Tibial artery (tissue), 4 donors: ENCODE measurements at regions not wholly inside any gene's neighbourhood (a gene's known extent, or its start where the extent isn't known, plus 50 kb on each side); places are given as distances from the start of the nearest gene placed in this dataset.

ENCODE experiments used
- DNase-seq, 2 donors: peaks; one replicate each; pipeline ENCODE4 v3.0.0-alpha.2; 2019
- H3K27ac ChIP-seq, 2 donors: fragments of 200-600 bp; sonication (generic) in 1 of 2; 1 replicate in 1 of 2; 2 replicates in 1 of 2; pipeline ENCODE4 v1.5.1; 2018 to 2019; ENCODE audit warnings: mild to moderate bottlenecking in 1 of 2
- H3K27me3 ChIP-seq, 2 donors: fragments of 200-600 bp; sonication (generic) in 1 of 2; one replicate each; pipeline versions ENCODE4 v1.5.1 to v1.6.0; 2016 to 2019
- H3K36me3 ChIP-seq, 3 donors: fragments of 200-600 bp; sonication (generic) in 2 of 3; one replicate each; pipeline ENCODE4 v1.5.1; 2016 to 2019; ENCODE audit warnings: mild to moderate bottlenecking in 2 of 3
- H3K4me1 ChIP-seq, 4 donors: fragments of 200-600 bp; sonication (generic) in 2 of 4; 1 replicate in 3 of 4; 2 replicates in 1 of 4; pipeline ENCODE4 v1.5.1; 2016 to 2019
- H3K4me3 ChIP-seq, 2 donors: fragments of 200-600 bp; sonication (generic) in 1 of 2; 1 replicate in 1 of 2; 2 replicates in 1 of 2; pipeline ENCODE4 v1.5.1; 2018 to 2019; ENCODE audit warnings: mild to moderate bottlenecking in 2 of 2
- H3K9me3 ChIP-seq, 3 donors: fragments of 200-600 bp; sonication (generic) in 1 of 3; one replicate each; pipeline ENCODE4 v1.5.1; 2016 to 2019
- intact Hi-C: fragments of 100-400 bp; cut with DNase I; formaldehyde crosslinking; loops from one replicate; pipeline ENCODE4 v1.15.0; 2023; ENCODE audit warnings: low total_unique reads
- TF ChIP-seq, protein P1 (sequence below), 2 experiments: fragments of 200-600 bp in 1 of 2; fragments of 450-650 bp in 1 of 2; IDR thresholded peaks; one replicate each; pipeline ENCODE4 v1.5.1; 2017 to 2019; ENCODE audit warnings: antibody characterized with exemption in 2 of 2, mild to moderate bottlenecking in 1 of 2, moderate library complexity in 1 of 2

DNA sequence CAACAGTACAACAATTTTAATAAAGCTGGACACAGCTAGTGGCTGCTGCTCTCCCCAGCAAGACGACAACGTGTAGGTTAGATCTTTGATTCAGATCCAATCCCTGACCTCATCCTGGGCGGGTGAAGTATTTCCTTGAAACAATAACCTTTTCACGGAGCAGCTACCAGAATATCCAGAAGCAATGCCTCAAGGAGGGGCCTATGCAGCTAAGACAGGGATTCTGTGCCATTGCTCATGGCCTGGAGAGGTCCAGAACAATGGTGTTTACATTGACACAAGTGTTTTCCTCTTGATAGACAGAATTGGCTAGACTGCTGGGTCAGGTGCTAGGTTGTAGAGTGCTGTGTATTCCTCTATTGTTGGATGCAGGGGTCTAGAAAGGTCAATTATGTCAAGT, 520.1 kb downstream of the BCL11A start:
- no peaks in the 10 kb centered on the region for H3K36me3 ChIP-seq
- H3K27me3 ChIP-seq, result no peaks in the 10 kb centered on the region
- DNase-seq, result no peak
- H3K4me1 ChIP-seq, result no peaks in the 10 kb centered on the region
- H3K9me3 ChIP-seq, result peaks cover 0 to 21% (median 3%) of the 10 kb centered on the region in 3 donors
- no peak overlapping the region for H3K27ac ChIP-seq
- TF ChIP-seq, protein P1, sequence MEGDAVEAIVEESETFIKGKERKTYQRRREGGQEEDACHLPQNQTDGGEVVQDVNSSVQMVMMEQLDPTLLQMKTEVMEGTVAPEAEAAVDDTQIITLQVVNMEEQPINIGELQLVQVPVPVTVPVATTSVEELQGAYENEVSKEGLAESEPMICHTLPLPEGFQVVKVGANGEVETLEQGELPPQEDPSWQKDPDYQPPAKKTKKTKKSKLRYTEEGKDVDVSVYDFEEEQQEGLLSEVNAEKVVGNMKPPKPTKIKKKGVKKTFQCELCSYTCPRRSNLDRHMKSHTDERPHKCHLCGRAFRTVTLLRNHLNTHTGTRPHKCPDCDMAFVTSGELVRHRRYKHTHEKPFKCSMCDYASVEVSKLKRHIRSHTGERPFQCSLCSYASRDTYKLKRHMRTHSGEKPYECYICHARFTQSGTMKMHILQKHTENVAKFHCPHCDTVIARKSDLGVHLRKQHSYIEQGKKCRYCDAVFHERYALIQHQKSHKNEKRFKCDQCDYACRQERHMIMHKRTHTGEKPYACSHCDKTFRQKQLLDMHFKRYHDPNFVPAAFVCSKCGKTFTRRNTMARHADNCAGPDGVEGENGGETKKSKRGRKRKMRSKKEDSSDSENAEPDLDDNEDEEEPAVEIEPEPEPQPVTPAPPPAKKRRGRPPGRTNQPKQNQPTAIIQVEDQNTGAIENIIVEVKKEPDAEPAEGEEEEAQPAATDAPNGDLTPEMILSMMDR (IDR thresholded peaks at IDR 0.05), result no peak
- H3K4me3 ChIP-seq, result no peak overlapping the region
- intact Hi-C loops, result no loop called here

DNA sequence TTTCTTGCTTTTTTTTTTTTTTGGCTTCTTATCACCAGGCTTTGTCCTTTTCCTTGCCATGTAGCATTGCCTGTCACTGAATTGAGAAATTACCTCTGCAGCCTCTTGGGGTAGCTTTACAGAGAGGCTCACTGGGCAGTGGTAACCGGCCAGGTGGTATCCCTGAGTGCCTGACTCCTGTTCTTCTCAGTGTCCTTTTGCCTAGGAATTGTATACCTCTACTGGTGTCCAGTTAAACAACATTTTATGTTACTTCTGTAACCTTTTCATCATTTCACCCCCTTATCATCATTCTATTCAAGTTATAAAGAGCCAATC, 523.9 kb downstream of the BCL11A start:
- H3K27ac ChIP-seq, result no peak overlapping the region
- no peaks in the 10 kb centered on the region for H3K36me3 ChIP-seq
- no peak for DNase-seq
- intact Hi-C loops, result no loop called here
- peaks cover 0 to 15% (median 3%) of the 10 kb centered on the region in 3 donors for H3K9me3 ChIP-seq
- no peaks in the 10 kb centered on the region for H3K4me1 ChIP-seq
- TF ChIP-seq, protein P1 (IDR thresholded peaks at IDR 0.05), result no peak
- no peaks in the 10 kb centered on the region for H3K27me3 ChIP-seq
- H3K4me3 ChIP-seq, result no peak overlapping the region

DNA sequence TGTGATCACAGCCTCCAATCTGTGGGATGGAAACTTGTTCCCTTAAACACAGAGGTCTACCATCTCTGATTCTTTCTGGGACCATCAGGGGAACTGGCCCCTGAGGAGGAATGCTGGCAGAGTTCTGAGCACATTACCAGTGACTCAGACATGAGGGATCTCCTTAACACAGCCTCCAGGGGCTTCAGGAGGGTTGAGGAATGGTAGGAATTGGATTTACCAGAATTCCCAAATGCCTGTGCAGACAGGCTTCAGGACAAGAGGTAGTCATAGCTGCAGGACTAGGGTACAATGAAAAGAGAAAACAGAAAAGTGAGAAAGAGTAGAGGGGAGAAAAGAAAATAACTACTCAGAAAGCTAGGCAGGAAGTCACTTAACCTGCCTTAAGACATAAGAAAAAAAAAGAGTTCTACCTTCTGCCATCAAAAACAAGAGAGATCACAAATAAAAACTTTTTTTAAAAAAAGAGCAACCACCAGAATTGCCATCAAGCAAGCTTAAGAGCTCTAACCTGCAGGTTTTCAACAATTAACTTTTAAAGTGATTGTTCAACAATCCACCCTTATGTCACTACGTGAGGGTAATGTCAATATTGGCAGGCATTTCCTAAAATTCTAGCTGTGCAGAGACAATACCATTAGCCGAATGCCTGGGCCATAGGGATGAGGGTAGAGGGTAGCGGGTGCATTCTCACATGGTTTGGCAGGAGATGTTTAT, 524.4 kb downstream of the BCL11A start:
- Histone ChIP-seq H3K9me3 (peaks cover 0 to 15% (median 3%) of the 10 kb centered on the region in 3 donors), H3K4me1 (no peaks in the 10 kb centered on the region), H3K36me3 (no peaks in the 10 kb centered on the region), H3K27ac (no peak overlapping the region), H3K4me3 (no peak overlapping the region), H3K27me3 (no peaks in the 10 kb centered on the region)
- TF ChIP-seq, protein P1 (IDR thresholded peaks at IDR 0.05), result no peak
- DNase-seq, result no peak
- intact Hi-C loops, result no loop called here

DNA sequence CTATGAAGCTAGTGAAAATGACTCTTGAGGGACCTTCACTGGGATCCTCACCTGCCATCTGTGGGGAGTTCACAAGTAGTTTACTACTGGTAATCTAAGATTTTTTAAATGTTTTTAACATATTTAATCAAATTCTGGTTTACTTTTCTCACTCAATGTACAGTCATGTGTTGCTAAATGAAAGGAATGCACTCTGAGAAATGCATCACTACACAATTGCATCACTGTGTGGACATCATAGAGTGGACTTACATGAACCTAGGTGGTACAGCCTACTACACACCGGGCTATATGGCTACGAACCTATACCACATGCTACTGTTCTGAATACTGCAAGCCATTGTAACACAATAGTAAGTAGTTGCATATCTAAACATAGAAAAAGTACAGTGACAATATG, 528.0 kb downstream of the BCL11A start:
- H3K27ac ChIP-seq, result no peak overlapping the region
- H3K4me3 ChIP-seq, result no peak overlapping the region
- H3K9me3 ChIP-seq, result no peaks in the 10 kb centered on the region
- TF ChIP-seq, protein P1 (IDR thresholded peaks at IDR 0.05), result no peak
- no peaks in the 10 kb centered on the region for H3K36me3 ChIP-seq
- no peak for DNase-seq
- intact Hi-C loops, result no loop called here
- no peaks in the 10 kb centered on the region for H3K4me1 ChIP-seq
- no peaks in the 10 kb centered on the region for H3K27me3 ChIP-seq

DNA sequence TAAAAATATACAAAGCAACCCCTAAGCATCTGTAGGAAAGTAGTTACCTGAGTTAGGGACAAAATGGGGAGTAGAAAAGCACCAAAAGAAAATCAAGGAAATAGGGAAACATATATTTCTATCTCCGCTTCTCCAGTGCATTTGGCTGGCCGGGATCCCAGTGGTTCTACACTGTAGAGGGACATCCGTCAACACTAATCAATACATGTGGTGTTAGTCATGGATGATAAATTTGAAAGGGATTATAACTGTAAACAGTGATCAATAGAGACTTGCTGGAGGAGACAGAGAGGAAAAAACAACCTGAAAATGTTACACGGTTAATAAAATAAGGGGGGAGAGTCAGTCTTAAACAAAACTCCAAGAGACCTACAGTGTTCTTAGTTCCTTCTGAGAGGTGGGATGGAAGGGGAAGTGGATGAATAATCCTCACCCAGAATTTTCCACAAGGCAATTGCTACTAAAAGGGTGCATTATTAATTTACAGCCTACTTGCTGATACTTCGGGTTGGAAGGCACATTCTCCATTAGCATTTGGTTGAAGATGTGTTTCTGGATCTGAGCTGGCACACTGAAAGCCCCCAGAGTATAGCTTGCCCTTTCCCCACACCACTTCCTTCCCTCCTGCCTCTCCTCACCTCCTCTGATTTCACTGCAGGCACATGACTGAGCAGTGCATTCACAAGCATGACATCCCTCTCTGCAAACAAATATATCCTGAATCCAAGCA, 530.0 kb downstream of the BCL11A start:
- Histone ChIP-seq H3K27ac (no peak overlapping the region), H3K9me3 (no peaks in the 10 kb centered on the region), H3K4me1 (no peaks in the 10 kb centered on the region), H3K36me3 (no peaks in the 10 kb centered on the region), H3K4me3 (no peak overlapping the region), H3K27me3 (no peaks in the 10 kb centered on the region)
- no peak for DNase-seq
- intact Hi-C loops, result no loop called here
- TF ChIP-seq, protein P1 (IDR thresholded peaks at IDR 0.05), result no peak
